CD4-positive, alpha-beta T cell treated with Interleukin-17A for 4 hours (primary cell): ENCODE measurements at regions not wholly inside any gene's neighbourhood (a gene's known extent, or its start where the extent isn't known, plus 50 kb on each side); places are given as distances from the start of the nearest gene placed in this dataset.
A peak's percentile ranks its signal among the peaks of the same experiment; 100 is the strongest.
"Not testable (repeated sequence)": the region's sequence is repeated elsewhere in the genome, so short reads cannot be mapped to it uniquely, and the experiment has no call there.

ENCODE experiments used
- DNase-seq: peaks from one replicate; pipeline ENCODE4 v3.0.0-alpha.2; 2020; ENCODE audit warnings: mixed read lengths

GRCh38 chr1:244106837-244107493, 55.9 kb downstream of the ZBTB18 start:
- no peak for DNase-seq

GRCh38 chr1:244111027-244111426, 59.9 kb downstream of the ZBTB18 start:
- no peak for DNase-seq

GRCh38 chr1:244112041-244112440, 61.0 kb downstream of the ZBTB18 start:
- DNase-seq: no peak

- no peak for DNase-seq
Observed at GRCh38 chr1:244112636-244113035, 61.6 kb downstream of the ZBTB18 start.

GRCh38 chr1:244113532-244114320, 62.6 kb downstream of the ZBTB18 start:
- DNase-seq: no peak

- peak; percentile 16 for DNase-seq
Observed at GRCh38 chr1:244114892-244115291, 63.8 kb downstream of the ZBTB18 start.

- DNase-seq: no peak
Observed at GRCh38 chr1:244116946-244117345, 65.9 kb downstream of the ZBTB18 start.

- no peak for DNase-seq
Observed at GRCh38 chr1:244118109-244118761, 67.2 kb downstream of the ZBTB18 start.

GRCh38 chr1:244128591-244129383, 77.7 kb downstream of the ZBTB18 start:
- no peak for DNase-seq

GRCh38 chr1:244137276-244137675, 86.2 kb downstream of the ZBTB18 start:
- DNase-seq: no peak

- DNase-seq: peak; percentile 10
Observed at GRCh38 chr1:244137725-244138124, 86.6 kb downstream of the ZBTB18 start.

- DNase-seq: no peak
Observed at GRCh38 chr1:244138399-244138798, 87.3 kb downstream of the ZBTB18 start.

GRCh38 chr1:244139655-244140054, 88.6 kb downstream of the ZBTB18 start:
- no peak for DNase-seq

GRCh38 chr1:244140420-244140819, 89.3 kb downstream of the ZBTB18 start:
- no peak for DNase-seq

GRCh38 chr1:244144053-244144452, 93.0 kb downstream of the ZBTB18 start:
- DNase-seq: no peak

GRCh38 chr1:244150071-244150470, 99.0 kb downstream of the ZBTB18 start:
- DNase-seq: no peak

GRCh38 chr1:244150665-244151064, 99.6 kb downstream of the ZBTB18 start:
- DNase-seq: no peak

GRCh38 chr1:244151537-244151936, 100.5 kb downstream of the ZBTB18 start:
- no peak for DNase-seq

- no peak for DNase-seq
Observed at GRCh38 chr1:244154508-244154871, 103.4 kb downstream of the ZBTB18 start.

GRCh38 chr1:244154872-244155531, 103.9 kb downstream of the ZBTB18 start:
- no peak for DNase-seq

GRCh38 chr1:244155661-244156060, 104.6 kb downstream of the ZBTB18 start:
- no peak for DNase-seq

GRCh38 chr1:244156617-244157016, 105.5 kb downstream of the ZBTB18 start:
- not testable (repeated sequence) for DNase-seq
